Kasumi-1 (cell line): ENCODE measurements at regions not wholly inside any gene's neighbourhood (a gene's known extent, or its start where the extent isn't known, plus 50 kb on each side); places are given as distances from the start of the nearest gene placed in this dataset.

Experiments
- DNase-seq, 2 experiments: peaks; one replicate each; lab custom pipeline; 2025; lab: John Stamatoyannopoulos, UW

GRCh38 chr6:112801468-112802080 lies 454.4 kb downstream of the RFPL4B start:
- no peak for DNase-seq

- no peak for DNase-seq
Observed at GRCh38 chr6:112802144-112802543, 455.0 kb downstream of the RFPL4B start.

- DNase-seq, result no peak
Observed at GRCh38 chr6:112804638-112805330, 457.7 kb downstream of the RFPL4B start.

GRCh38 chr6:112806163-112806865 lies 459.2 kb downstream of the RFPL4B start:
- no peak for DNase-seq

- DNase-seq, result no peak
Observed at GRCh38 chr6:112821476-112821875, 474.3 kb downstream of the RFPL4B start.

- no peak for DNase-seq
Observed at GRCh38 chr6:112822769-112823168, 475.6 kb downstream of the RFPL4B start.

GRCh38 chr6:112827793-112828192 lies 480.7 kb downstream of the RFPL4B start:
- peak; percentile 14 to 17 for DNase-seq

GRCh38 chr6:112831022-112831421 lies 483.9 kb downstream of the RFPL4B start:
- DNase-seq, result no peak

GRCh38 chr6:112833581-112834131 lies 486.5 kb downstream of the RFPL4B start:
- no peak for DNase-seq

GRCh38 chr6:112835078-112835477 lies 487.9 kb downstream of the RFPL4B start:
- DNase-seq, result no peak

- DNase-seq, result no peak
Observed at GRCh38 chr6:112839525-112839961, 492.4 kb downstream of the RFPL4B start.

- peak; percentile 4 to 19 for DNase-seq
Observed at GRCh38 chr6:112841553-112842329, 494.6 kb downstream of the RFPL4B start.

GRCh38 chr6:112842330-112842685 lies 495.2 kb downstream of the RFPL4B start:
- no peak for DNase-seq

GRCh38 chr6:112846681-112847080 lies 499.6 kb downstream of the RFPL4B start:
- no peak for DNase-seq

- no peak for DNase-seq
Observed at GRCh38 chr6:112851146-112851545, 504.0 kb downstream of the RFPL4B start.

- no peak for DNase-seq
Observed at GRCh38 chr6:112853162-112853561, 506.0 kb downstream of the RFPL4B start.

- no peak for DNase-seq
Observed at GRCh38 chr6:112863753-112864152, 516.6 kb downstream of the RFPL4B start.

- no peak for DNase-seq
Observed at GRCh38 chr6:112865131-112865530, 518.0 kb downstream of the RFPL4B start.

GRCh38 chr6:112874881-112875280 lies 527.8 kb downstream of the RFPL4B start:
- no peak for DNase-seq

- DNase-seq, result peak in 1 of 2 experiments; percentile 2
Observed at GRCh38 chr6:112877134-112878100, 530.3 kb downstream of the RFPL4B start.

- no peak for DNase-seq
Observed at GRCh38 chr6:112879920-112880413, 532.8 kb downstream of the RFPL4B start.
